ENCODE measurements at regions not wholly inside any gene's neighbourhood (a gene's known extent, or its start where the extent isn't known, plus 50 kb on each side); places are given as distances from the start of the nearest gene placed in this dataset.
"Not testable (repeated sequence)": the region's sequence is repeated elsewhere in the genome, so short reads cannot be mapped to it uniquely, and the experiment has no call there.

DNA sequence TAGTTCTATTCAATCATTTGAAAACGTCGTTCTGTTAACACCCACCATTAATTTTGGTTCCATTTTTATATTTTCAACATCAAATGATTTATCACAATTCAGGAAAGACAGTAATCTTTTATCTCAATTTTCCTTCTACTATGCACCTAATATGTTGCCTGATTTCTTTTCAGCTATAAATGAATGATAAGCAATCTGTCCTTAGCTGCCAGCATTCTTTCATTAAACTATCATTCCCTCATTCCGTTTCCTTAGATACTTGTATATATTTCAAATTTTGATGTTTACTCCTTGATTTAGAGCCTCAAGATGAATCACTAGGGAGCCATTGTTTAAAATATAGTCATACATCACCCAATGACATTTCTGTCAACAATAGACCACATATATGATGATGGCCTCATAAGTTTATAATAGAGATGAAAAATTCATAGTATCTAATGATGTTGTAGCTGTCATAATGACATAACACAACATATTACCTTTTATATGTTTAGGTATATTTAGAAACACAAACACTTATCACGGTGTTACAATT, 661.7 kb downstream of the IPMK start:
- no peak overlapping the region for H3K27ac ChIP-seq (ENCODE audit: low read depth, low read length)
- DNase-seq (ENCODE audit: low read depth, low spot score): no peak
- TF ChIP-seq, protein P1, sequence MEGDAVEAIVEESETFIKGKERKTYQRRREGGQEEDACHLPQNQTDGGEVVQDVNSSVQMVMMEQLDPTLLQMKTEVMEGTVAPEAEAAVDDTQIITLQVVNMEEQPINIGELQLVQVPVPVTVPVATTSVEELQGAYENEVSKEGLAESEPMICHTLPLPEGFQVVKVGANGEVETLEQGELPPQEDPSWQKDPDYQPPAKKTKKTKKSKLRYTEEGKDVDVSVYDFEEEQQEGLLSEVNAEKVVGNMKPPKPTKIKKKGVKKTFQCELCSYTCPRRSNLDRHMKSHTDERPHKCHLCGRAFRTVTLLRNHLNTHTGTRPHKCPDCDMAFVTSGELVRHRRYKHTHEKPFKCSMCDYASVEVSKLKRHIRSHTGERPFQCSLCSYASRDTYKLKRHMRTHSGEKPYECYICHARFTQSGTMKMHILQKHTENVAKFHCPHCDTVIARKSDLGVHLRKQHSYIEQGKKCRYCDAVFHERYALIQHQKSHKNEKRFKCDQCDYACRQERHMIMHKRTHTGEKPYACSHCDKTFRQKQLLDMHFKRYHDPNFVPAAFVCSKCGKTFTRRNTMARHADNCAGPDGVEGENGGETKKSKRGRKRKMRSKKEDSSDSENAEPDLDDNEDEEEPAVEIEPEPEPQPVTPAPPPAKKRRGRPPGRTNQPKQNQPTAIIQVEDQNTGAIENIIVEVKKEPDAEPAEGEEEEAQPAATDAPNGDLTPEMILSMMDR (IDR thresholded peaks at IDR 0.05; ENCODE audit: low read depth, low read length): no peak
- no peak overlapping the region for H3K4me3 ChIP-seq (ENCODE audit: low read depth, low read length)
- H3K27me3 ChIP-seq (ENCODE audit: control insufficient read depth, insufficient read depth, low read length): no peaks in the 10 kb centered on the region
- CTCF ChIA-PET: interaction anchor here (0.6 kb wide), 1 partner anchor 1432 kb away, joined by 3 read pairs; no protein-coding TSS in a partner anchor
- H3K9me3 ChIP-seq (ENCODE audit: control insufficient read depth, insufficient read depth, low read length): no peaks in the 10 kb centered on the region
- POLR2A ChIA-PET: no interaction called here

DNA sequence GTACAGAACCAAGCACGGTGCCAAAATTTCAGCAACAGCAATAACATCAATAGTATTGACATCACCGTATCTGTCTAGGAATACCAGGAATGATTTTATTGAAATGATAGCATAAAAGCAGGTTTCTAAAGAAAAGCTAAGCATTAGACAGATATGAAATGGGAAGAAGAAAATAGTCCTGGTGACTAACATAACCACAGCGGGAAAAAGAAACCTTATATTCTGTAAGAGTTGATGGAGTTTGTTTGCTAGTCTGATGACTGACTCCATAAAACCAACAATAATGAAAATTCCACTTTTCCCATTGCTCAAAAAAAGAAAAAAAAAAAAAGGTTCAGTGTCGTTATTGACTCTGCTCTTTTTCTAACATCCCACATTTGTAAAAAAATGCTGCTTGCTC, 668.3 kb downstream of the IPMK start:
- POLR2A ChIA-PET: no interaction called here
- no peaks in the 10 kb centered on the region for H3K9me3 ChIP-seq (ENCODE audit: control insufficient read depth, insufficient read depth, low read length)
- CTCF ChIA-PET: no interaction called here

DNA sequence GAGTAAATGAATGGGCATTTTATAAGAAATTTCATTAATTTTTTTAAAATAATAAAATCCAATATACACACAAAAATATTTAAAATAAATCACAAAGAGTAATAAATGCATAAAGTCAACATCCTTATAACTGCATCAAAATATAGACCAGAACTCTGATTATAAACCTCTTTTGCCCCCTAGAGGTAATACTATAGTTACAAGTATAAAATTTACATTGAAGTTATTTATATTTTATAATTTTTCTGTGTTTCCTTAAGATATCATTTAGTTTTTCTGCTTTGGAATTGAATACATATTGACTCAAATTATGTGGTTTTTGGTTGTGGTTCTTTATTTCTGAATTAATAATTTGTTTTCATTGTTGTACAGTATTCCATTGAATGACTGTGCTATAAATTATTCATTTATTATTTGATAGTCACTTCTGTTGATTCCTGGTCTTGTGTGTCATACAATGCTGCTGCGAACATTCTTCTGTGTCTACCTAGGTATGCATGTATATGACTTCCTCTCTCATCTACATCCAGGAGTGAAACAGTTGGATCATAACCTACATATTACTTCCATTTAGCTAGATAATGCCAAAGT, 673.6 kb downstream of the IPMK start:
- POLR2A ChIA-PET: no interaction called here
- TF ChIP-seq, protein P1 (IDR thresholded peaks at IDR 0.05; ENCODE audit: low read depth, low read length): no peak
- H3K4me3 ChIP-seq (ENCODE audit: low read depth, low read length): no peak overlapping the region
- peaks cover 8% of the 10 kb centered on the region; the same call in 1 of the 2 replicates for H3K9me3 ChIP-seq (ENCODE audit: control insufficient read depth, insufficient read depth, low read length)
- CTCF ChIA-PET: no interaction called here
- no peaks in the 10 kb centered on the region for H3K27me3 ChIP-seq (ENCODE audit: control insufficient read depth, insufficient read depth, low read length)
- DNase-seq (ENCODE audit: low read depth, low spot score): no peak
- H3K27ac ChIP-seq (ENCODE audit: low read depth, low read length): no peak overlapping the region

More for the DNA sequence above, 668.3 kb downstream of the IPMK start:
- TF ChIP-seq, protein P1 (IDR thresholded peaks at IDR 0.05; ENCODE audit: low read depth, low read length): no peak
- Histone ChIP-seq H3K4me3 (ENCODE audit: low read depth, low read length) (no peak overlapping the region), H3K27ac (ENCODE audit: low read depth, low read length) (no peak overlapping the region), H3K27me3 (ENCODE audit: control insufficient read depth, insufficient read depth, low read length) (no peaks in the 10 kb centered on the region)
- no peak for DNase-seq (ENCODE audit: low read depth, low spot score)

DNA sequence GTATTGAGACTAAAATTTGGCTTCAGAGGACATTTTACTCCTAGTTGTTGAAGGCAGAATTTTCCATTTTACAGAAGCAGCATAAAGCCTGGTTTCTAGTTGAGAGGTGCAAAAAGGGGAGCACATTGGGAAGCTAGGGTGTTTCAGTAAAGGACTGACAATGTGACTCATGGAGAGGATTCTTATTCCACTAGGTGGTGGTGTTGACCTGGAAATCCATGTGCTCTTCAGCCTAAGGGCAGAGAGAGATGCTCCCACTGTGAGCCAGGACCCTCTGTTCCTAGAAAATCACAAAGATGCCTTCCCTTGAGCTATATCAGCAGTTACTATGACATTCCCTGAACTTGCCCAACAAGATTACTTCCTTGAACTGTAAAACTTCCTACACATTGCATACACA, 687.8 kb downstream of the IPMK start:
- ChIA-PET POLR2A (no interaction called here), CTCF (interaction anchor here (1.5 kb wide), 1 partner anchor 485 kb away, joined by 9 read pairs; no protein-coding TSS in a partner anchor)
- Histone ChIP-seq H3K9me3 (ENCODE audit: control insufficient read depth, insufficient read depth, low read length) (peaks cover 11% of the 10 kb centered on the region), H3K27ac (ENCODE audit: low read depth, low read length) (no peak overlapping the region), H3K27me3 (ENCODE audit: control insufficient read depth, insufficient read depth, low read length) (no peaks in the 10 kb centered on the region), H3K4me3 (ENCODE audit: low read depth, low read length) (no peak overlapping the region)
- TF ChIP-seq, protein P1 (IDR thresholded peaks at IDR 0.05; ENCODE audit: low read depth, low read length): no peak
- DNase-seq (ENCODE audit: low read depth, low spot score): no peak

DNA sequence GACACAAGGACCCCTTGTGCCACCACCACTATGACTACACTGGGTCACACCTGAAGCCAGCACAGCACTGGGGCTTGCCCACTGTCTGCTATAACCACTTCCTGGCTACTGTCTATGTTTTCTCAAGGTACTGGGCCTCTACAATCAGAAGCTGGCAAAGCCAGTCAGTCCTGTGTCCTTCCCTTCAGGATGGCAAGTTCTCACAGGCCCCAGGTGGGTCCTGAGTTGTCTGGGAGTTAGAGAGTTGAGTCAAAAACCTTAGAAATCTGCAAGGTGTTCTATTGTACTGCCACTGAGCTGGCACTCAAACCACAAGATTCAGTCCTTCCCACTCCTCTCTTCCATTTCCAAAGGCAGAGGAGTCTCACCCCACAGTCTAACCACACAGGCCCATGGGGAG, 705.5 kb downstream of the IPMK start:
- no peak for DNase-seq (ENCODE audit: low read depth, low spot score)
- no peaks in the 10 kb centered on the region for H3K27me3 ChIP-seq (ENCODE audit: control insufficient read depth, insufficient read depth, low read length)
- no peak overlapping the region for H3K27ac ChIP-seq (ENCODE audit: low read depth, low read length)
- ChIA-PET POLR2A (no interaction called here), CTCF (no interaction called here)
- H3K9me3 ChIP-seq (ENCODE audit: control insufficient read depth, insufficient read depth, low read length): peaks cover 10% of the 10 kb centered on the region; the same call in 1 of the 2 replicates
- TF ChIP-seq, protein P1 (IDR thresholded peaks at IDR 0.05; ENCODE audit: low read depth, low read length): no peak
- no peak overlapping the region for H3K4me3 ChIP-seq (ENCODE audit: low read depth, low read length)

DNA sequence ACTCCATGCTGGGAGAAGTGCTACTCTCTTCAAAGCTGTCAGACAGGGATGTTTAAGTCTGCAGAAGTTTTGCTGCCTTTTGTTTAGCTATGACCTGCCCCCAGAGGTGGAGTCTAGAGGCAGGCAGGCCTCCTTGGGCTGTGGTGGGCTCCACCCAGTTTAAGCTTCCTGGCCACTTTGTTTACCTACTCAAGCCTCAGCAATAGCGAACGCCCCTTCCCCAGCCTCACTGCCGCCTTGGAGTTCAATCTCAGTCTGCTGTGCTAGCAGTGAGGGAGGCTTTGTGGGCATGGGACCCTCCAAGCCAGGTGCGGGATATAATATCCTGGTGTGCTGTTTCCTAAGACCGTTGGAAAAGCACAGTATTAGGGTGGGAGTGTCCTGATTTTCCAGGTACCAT, 715.9 kb downstream of the IPMK start:
- H3K27me3 ChIP-seq (ENCODE audit: control insufficient read depth, insufficient read depth, low read length); H3K27ac ChIP-seq (ENCODE audit: low read depth, low read length); DNase-seq (ENCODE audit: low read depth, low spot score); H3K4me3 ChIP-seq (ENCODE audit: low read depth, low read length); CTCF ChIA-PET; H3K9me3 ChIP-seq (ENCODE audit: control insufficient read depth, insufficient read depth, low read length); POLR2A ChIA-PET: not testable (repeated sequence)

Measured in AG04450 (cell line).